Stimulated activated CD8-positive, alpha-beta memory T cell treated with anti-CD3 and anti-CD28 coated beads, Interleukin-4, amount 100 ng/mL, for 4 hours (primary cell): ENCODE measurements at regions not wholly inside any gene's neighbourhood (a gene's known extent, or its start where the extent isn't known, plus 50 kb on each side); places are given as distances from the start of the nearest gene placed in this dataset.

Experiments used
- DNase-seq, 2 donors: peaks; one replicate each; pipeline ENCODE4 v3.0.0-alpha.2; 2020; ENCODE audit warnings: low read depth in 2 of 2, low spot score in 1 of 2

DNA sequence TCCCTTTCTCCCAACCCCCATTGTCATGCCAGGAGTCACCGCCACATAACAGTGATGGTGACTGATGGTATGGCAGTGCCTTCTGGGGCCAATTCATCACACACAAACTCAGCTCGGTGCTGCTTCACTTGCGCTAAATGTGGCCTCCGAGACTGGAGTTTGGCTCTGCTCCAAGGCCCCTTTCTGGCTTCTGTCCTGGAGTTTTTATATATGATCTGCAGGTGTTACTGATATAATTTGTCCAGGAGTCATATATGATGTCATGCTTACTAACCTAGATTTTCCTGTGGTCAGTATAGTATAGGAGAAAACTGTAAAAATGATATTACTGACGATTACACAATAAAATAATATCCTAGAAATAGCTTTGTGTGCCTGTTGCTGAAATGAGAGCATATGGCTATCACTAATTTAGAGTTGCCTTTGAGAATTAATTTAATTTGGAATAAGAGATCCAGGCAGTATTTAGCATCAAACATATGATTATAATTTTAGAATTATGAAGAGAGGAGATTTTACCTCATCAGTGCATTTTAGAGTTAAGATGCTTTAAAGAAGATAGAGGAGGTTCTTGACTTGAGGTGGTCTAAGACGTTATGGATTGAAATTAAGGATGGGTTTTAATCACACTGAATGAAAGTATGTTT is 334.1 kb upstream of the CD180 start:
- no peak for DNase-seq

DNA sequence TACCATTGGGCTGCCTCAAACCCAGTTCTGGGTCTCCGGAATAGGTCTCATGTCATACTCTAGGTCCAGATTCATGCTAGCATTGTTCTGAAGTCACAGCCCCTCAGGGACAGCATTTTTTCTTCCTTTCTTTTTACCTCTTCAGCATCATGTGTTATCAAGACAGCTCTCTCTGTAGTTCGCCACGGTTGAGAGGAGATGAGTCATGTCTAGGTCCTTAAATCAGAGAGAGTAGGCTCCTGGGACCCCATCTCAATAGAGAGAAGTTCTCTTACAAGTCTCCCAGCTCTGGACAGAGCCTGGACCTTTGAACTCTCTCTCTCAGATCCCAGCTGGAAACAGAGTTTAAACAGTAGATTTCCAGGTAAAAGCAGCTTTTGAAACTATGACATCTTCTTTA is 332.4 kb upstream of the CD180 start:
- DNase-seq, result no peak

DNA sequence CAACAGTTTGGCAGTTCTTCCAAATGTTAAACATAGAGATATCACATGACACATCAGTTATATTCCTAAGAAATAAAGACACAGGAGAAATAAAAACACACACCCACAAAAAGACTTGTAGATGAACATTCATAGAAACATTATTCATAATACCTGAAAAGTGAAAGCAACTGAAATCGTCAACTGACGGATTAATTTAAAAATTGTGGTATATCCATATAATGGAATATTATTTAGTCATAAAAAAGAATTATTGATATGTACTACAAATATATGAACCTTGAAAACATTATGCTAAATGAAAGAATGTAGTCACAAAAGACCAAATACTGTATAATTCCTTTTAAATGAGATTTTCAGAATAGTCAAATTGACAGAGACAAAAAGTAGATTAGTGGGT is 330.2 kb upstream of the CD180 start:
- DNase-seq, result no peak

DNA sequence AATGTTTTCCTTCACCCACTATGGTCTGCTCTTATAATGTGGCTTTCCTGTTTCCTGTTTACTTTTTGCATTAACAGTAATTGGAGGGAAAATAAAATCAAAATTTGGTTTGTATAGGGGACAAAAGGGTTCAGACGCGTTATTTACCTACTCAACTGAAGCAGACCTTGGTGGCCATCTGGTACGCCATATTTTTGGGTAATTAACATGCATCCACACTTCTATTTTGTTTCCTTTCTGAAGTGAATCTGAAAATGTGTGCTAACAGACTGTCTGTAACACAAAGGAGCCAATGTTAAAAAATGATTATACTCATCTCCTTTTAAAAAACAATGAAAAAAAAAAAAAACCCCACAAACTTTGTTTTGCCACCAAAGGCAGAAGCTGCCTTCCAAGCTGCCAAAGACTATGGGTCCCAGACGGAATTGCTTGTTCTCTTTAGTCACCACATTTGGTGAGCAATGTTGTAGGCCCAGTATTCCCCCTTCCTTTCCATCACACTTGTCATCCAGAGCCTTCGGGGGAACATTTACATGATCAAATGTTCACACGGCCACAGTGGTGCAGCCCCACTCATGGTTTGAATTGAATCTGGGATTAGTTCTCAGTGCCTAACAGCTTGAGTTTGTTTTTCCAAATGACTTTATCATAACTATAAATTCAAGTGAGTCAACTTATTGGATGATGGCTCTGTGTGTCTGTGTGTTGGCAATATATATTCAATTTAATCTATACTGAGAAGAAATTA is 323.7 kb upstream of the CD180 start:
- DNase-seq, result no peak

DNA sequence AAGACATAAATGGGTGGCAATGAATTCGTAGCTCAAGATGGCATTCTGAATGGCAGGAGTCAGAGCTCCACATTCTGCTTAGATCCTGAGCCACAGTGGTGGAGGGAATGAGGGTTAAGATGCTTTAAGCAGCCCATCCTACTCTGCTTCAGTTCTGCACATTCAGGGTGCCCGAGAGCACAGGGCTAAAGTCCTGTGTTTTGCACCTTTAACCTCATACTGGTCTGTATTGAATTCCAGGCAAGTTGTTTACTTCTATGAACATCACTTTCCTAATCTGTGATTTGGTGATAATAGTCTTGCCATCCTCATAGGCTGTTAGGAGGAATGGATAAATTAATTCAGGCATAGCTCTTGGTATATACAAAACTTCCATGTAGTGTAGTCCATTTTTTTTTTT is 321.6 kb upstream of the CD180 start:
- DNase-seq, result no peak

DNA sequence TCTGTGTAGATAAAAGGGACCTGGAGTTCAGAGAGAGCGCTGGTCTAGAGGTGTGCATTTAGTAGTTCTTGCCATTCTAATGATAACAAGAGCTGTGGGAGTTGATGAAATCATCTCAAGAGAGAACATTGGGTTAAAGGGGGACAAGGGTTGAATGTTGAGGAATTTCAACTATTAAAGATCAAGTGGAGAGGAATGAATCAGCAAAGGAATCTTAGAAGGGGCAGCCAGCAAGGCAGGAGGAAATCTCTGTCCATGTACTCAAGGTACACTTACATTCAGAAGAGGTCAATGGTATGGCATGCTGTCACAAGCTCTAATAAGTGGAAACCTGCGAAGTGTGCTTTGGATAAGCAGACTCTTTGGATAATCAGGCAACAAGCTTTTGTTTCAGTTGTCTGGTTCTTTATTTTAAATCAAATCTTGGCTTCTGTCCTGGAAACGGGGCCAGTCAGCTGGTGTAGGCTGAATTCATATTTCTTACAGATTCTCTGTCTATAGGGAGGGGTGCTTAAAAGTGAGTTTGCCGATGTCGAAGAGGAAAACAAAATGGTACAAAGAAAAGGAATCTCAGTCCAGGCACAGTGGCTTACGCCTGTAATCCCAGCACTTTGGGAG is 320.5 kb upstream of the CD180 start:
- DNase-seq, result no peak

DNA sequence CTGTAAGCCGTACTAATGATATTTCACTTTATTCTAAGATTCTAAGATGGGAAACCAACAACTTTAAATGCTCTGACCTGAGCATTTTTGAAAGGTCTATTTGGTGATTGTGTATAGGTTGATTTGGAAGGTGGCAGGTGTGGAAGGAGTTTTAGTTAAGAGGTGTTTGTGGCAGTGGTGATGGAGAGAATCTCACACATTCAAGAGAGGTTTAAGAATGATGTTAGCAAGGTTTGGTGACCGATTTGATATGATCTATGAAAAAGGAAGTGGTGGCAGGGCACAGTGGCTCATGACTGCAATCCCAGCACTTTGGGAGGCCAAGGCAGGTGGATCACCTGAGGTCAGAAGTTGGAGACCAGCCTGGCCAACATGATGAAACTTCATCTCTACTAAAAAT is 319.2 kb upstream of the CD180 start:
- DNase-seq, result no peak

DNA sequence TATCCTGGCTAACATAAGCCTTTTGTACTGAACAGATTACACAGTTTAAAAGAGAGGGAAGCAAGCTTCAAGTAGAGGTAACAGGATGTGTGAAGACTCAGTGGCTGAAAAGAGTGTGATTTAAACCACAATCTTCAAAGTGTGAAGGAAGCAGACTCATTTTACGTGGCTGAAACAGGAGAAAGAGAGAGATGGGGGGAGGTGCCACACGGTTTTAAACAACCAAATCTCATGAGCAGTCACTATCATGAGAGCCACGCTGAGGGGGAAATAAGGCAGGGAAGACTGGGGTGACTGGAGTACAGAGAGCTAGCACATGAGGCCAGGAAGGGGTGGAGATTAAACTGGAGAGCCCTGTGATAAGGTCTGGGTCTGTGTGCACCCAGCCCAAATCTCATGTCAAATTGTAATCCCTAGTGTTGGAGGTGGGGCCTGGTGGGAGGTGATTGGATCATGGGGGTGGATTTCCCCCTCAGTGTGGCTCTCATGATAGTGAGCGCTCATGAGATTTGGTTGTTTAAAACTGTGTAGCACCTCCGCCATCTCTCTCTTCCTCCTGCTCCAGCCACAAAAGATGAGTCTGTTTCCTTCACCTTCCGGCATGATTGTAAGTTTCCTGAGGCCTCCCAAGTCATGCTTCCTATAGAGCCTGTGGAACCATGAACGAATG is 318.6 kb upstream of the CD180 start:
- DNase-seq, result no peak

DNA sequence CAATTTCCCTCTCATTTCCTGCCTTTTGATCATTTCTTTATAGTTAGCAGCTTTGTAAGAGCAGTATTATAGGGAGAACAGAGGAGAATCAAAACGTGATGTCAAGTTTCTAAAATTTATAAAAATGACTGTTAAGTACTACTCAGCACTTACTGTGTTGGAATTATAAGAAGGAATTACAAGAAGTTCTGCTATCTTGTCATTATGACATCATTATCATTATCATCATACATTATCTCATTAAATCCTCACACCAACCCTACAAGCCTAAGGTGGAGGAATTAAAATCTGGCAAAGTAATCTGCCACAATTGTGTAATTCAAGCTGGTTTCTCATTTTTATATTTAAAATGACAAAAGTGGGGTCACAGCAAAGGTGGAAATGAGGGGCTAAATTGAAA is 316.2 kb upstream of the CD180 start:
- no peak for DNase-seq

DNA sequence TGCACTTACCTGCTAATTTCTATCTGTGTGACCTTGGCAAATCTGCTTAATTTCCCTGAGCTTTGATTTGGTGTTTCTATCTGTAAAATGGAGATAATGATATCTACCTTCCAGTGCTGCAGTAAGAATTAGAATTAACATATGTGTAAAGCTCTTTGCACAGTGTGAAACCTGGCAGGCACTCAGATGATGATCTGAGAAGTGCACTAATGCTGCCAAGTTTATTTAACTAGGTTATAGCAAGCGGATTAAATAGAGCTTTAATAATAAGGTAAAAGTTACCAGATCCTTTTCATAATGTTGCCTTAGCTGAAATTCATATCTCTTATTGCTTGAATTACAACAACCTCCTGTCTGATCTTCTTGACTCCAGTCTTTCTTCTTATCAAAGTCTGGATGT is 315.3 kb upstream of the CD180 start:
- no peak for DNase-seq

DNA sequence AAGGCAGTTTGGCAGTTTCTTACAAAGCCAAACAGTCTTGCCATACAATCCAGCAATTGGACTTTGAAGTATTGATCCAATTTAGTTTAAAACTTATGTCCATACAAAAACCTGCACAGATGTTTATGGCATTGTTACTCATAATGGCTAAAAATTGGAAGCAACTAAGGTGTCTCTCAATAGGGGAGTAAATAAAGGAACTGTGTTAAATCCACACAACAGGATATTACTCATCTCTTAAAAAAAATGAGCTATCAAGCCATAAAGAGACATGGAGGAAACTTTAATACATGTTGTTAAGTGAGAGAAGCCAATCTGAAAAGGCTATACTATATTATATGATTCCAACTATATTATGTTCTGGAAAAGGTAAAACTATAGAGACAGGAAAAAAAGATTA is 313.6 kb upstream of the CD180 start:
- no peak for DNase-seq

DNA sequence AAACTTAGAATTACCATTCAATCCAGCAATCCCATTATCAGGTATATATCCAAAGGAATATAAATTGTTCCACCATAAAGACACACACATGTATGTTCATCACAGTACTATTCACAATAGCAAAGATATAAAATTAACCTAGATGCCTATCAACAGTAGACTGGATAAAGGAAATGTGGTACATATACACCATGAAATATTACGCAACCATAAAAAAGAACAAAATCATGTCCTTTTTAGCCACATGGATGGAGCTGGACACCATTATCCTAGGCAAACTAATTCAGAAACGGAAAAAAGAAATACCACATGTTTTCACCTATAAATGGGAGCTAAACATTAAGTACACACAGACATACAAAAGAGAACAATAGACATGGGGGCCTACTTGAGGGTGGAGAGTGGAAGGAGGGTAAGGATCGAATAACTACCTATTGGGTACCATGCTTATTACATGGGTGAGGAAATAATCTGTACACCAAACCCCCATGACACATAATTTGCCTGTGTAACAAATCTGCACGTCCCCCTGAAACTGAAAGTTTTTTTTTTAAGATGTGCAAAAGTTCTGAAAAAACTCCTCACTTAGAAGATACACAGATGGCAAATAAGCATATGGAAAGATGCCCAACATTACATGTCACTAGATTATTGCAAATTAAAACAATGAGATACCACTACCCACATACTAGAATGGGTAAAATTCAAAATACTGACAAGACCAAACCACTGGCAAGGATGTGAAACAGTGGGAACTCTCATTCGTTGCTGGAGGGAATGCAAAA is 313.0 kb upstream of the CD180 start:
- no peak for DNase-seq

DNA sequence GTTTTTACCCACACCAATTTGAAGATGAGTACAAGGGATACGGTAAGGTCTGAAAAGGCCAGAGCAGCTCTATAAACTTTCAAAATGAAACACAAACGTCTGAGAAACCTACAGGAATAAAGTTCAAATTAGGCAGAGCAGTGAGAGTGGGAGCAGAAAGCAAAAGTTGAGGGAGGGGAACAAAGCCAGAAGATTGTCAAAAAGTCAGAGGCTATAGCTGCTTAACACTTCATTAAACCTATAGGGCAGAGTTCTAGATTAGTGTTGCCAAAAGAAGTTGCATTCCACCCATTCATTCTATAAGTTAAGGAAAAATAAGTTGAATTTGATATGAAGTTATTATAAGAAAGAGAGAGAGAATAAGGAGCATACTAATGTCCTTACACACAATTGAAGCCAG is 309.6 kb upstream of the CD180 start:
- DNase-seq, result no peak

DNA sequence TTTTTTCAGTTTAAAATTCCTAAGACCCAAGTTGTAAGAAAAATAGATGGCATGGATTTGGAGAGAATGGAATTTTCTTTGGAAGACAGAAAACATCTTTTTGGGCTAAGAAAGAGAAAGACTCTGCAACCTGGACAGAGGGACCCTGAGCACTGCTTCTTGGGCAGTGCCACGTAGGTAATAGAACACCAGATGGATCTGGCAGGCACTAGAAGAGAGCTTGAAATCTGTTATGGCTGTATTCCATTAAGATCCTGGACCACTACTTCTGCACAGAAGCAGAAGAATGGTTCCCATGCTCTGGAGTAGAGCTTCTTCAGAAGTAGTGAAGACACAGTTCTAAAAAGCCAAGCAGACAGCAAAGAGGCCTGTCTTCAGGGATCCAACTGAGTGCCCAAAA is 306.4 kb upstream of the CD180 start:
- no peak for DNase-seq

DNA sequence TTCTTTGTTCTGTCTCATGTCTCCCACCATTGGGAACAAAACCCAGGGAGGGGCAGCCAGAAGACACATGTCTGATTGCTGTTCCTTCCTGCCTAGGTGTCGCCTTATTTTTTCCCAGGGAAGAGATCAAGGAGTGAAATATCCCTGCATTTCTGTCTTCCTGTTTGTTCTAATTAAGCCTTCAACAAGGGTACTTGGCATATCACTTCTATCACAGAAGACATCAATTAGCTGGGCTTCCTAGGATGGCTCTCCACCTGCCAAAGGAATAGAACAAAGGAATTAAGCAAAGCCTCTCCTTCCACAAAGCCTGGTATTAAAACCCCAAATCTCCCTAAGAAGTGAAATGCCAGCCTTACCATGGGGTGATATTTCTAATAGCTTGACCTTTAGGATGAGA is 299.5 kb upstream of the CD180 start:
- no peak for DNase-seq

DNA sequence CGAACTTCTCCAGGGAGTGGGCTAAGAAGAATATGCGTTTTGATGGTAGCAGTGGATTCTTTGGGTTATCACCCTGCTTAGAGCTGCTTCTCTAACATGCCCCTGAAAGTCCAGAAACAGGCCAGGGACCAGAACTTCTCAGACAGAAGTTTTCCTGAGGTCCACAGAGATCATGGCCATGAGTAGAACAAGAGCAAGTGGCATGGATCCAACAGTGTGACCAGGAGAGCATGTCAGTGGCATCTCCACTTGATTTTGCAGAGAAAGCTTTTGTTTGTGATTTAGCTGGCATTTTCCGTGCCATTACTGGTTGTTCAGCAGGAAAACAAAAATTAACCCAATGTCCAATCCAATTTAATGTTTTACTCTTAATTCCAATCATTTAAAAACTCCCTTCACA is 298.5 kb upstream of the CD180 start:
- DNase-seq, result no peak

DNA sequence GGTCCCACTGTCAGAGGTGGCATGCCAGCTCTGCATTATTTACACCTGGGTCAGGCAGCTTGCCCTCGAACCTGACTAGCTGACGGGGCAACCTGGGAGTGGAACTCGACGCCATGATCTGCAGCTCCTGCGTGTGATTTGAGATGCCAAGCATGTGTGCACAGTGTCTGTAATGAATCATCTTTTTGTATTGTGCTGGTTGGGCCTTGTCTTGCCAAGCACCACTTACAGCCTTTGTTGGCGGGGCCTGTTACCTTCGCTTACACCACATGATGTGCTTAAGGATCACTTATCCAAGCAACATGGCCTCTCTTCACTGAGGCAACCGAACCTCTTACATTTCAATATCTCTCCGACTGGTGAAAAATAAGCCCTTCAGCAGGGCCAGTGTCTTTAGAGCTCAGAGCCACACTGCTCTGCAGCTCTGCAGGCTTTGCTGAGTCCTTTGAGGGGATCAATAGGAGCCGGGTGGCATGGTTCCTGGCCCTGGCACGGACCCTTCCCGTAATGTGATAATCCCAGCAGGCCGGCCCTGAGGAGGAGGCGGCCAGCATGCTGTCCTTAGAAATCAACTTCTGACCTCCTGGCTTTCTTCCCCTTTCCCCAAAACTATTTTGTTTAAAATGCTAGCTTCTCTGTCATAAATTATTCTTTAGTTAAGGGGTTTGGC is 297.7 kb upstream of the CD180 start:
- DNase-seq, result no peak

DNA sequence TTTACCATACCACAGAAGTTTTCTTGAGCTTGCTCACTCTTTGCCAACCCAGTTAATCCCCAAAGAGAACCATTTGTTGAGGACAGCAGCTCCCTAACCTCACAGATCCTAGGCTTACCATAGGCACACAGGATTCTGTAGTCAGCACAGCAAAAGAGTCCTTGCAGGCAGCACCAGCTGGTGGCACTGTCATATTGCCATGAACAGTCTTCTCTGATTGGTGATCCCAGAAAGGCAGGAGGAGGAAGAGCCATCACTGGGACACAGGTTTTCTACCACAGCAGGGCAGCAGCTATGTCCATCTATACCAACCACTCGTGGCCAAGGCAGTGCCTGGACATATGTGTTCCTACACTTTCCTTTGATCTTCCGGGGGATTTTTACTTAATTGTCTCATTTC is 297.1 kb upstream of the CD180 start:
- DNase-seq, result no peak

DNA sequence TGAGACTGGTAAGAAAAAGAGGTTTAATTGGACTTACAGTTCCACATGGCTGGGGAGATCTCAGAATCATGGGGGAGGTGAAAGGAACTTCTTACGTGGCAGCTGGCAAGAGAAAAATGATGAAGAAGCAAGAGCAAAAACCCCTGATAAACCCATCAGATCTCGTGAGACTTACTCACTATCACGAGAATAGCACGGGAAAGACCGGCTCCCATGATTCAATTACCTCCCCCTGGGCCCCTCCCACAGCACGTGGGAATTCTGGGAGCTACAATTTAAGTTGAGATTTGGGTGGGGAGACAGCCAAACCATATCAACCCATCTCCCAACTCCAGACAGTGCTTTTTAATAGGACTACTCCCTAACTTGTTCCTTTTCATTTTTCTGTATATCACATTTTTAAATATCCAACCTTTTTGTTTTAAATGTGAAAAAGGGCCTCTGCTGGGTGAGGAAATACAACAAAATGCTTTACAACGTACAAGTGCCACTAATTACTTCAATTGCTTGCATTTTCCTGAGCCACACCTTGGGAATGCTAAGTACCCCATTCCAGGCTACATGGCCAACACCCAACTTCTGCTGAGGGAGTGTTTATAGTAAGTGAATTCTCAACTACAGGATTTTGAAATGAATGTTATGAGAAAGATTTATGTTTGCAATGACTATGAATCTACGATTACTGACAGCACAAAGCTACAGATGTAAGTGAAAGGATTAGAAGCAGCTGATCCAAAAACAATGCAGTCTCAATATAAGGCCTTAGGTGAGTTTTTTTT is 294.1 kb upstream of the CD180 start:
- DNase-seq, result no peak

DNA sequence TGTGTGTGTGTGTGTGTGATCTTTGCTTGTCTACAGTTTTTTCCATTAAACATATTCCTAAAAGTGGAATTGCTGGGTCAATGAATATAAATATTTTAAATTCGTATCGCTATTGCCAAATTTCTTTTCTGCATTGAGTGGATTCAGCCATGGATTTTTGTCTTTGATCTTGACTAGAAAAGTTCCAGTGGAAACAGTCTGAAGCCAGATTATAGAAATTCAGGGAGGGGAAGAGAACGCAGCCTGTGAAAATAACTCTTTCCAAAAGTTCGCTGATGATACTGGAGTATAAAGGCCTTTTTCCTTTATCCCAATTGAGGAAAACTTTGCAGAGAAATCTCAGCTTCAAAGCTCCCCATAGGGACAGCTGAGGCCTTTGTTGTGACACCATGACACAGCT is 292.3 kb upstream of the CD180 start:
- DNase-seq, result no peak
